Ishikawa (cell line): ENCODE measurements at regions not wholly inside any gene's neighbourhood (a gene's known extent, or its start where the extent isn't known, plus 50 kb on each side); places are given as distances from the start of the nearest gene placed in this dataset.

Experiments used
- CEBPB ChIP-seq: IDR thresholded peaks from 2 replicates; pipeline ENCODE4 v1.6.1; 2012
- CREB1 ChIP-seq: IDR thresholded peaks from 2 replicates; pipeline ENCODE4 v1.6.1; 2012; ENCODE audit warnings: low read depth
- EGR1 ChIP-seq: IDR thresholded peaks from 2 replicates; pipeline ENCODE4 v1.6.1; 2012
- EP300 ChIP-seq: IDR thresholded peaks from 2 replicates; pipeline ENCODE4 v1.6.1; 2012; ENCODE audit warnings: borderline replicate concordance
- FOXM1 ChIP-seq: IDR thresholded peaks from 2 replicates; pipeline ENCODE4 v1.6.1; 2012; ENCODE audit warnings: low read depth, borderline replicate concordance
- MAX ChIP-seq: IDR thresholded peaks from 2 replicates; pipeline ENCODE4 v1.6.1; 2012
- NFIC ChIP-seq: IDR thresholded peaks from 2 replicates; pipeline ENCODE4 v1.6.1; 2012
- RAD21 ChIP-seq: IDR thresholded peaks from 2 replicates; pipeline ENCODE4 v1.6.1; 2012; ENCODE audit warnings: low read depth
- TAF1 ChIP-seq: IDR thresholded peaks from 2 replicates; pipeline ENCODE4 v1.6.1; 2012; ENCODE audit warnings: low read depth, mild to moderate bottlenecking
- TCF12 ChIP-seq: IDR thresholded peaks from 2 replicates; pipeline ENCODE4 v1.6.1; 2012; ENCODE audit warnings: low read depth
- TEAD4 ChIP-seq: IDR thresholded peaks from 2 replicates; pipeline ENCODE4 v1.6.1; 2012
- YY1 ChIP-seq: IDR thresholded peaks from 2 replicates; pipeline ENCODE4 v1.6.1; 2012; ENCODE audit warnings: low read depth
- ZBTB7A ChIP-seq: IDR thresholded peaks from 2 replicates; pipeline ENCODE4 v1.6.1; 2012; ENCODE audit warnings: low read depth
- TF ChIP-seq, protein P1 (sequence below): IDR thresholded peaks from 2 replicates; pipeline ENCODE4 v1.6.1; 2012; ENCODE audit warnings: low read depth, mild to moderate bottlenecking
- TF ChIP-seq, protein P2 (sequence below): IDR thresholded peaks from 2 replicates; pipeline ENCODE4 v1.6.1; 2012

DNA sequence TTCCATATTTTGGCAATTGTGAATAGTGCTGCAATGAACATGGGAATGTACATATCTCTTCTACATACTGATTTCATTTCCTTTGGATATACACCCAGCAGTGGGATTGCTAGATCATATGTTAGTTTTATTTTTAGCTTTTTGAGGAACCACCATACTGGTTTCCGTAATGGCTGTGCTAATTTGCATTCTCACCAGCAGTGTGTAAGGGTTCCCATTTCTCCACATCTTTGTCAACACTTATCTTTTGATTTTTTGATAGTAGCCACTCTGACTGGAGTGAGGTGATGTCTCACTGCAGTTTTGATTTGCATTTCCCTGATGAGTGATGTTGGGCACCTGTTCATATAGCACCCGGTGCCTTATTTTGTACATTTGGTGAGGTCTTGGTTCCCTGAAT lies 519.6 kb downstream of the REEP3 start:
- TF ChIP-seq YY1 (no peak), TAF1 (no peak), ZBTB7A (no peak), CREB1 (no peak), RAD21 (no peak), CEBPB (no peak), FOXM1 (no peak), MAX (no peak), EP300 (no peak), TEAD4 (no peak), TCF12 (no peak), EGR1 (no peak), NFIC (no peak)
- TF ChIP-seq, protein P1, sequence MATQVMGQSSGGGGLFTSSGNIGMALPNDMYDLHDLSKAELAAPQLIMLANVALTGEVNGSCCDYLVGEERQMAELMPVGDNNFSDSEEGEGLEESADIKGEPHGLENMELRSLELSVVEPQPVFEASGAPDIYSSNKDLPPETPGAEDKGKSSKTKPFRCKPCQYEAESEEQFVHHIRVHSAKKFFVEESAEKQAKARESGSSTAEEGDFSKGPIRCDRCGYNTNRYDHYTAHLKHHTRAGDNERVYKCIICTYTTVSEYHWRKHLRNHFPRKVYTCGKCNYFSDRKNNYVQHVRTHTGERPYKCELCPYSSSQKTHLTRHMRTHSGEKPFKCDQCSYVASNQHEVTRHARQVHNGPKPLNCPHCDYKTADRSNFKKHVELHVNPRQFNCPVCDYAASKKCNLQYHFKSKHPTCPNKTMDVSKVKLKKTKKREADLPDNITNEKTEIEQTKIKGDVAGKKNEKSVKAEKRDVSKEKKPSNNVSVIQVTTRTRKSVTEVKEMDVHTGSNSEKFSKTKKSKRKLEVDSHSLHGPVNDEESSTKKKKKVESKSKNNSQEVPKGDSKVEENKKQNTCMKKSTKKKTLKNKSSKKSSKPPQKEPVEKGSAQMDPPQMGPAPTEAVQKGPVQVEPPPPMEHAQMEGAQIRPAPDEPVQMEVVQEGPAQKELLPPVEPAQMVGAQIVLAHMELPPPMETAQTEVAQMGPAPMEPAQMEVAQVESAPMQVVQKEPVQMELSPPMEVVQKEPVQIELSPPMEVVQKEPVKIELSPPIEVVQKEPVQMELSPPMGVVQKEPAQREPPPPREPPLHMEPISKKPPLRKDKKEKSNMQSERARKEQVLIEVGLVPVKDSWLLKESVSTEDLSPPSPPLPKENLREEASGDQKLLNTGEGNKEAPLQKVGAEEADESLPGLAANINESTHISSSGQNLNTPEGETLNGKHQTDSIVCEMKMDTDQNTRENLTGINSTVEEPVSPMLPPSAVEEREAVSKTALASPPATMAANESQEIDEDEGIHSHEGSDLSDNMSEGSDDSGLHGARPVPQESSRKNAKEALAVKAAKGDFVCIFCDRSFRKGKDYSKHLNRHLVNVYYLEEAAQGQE, result no peak
- TF ChIP-seq, protein P2, sequence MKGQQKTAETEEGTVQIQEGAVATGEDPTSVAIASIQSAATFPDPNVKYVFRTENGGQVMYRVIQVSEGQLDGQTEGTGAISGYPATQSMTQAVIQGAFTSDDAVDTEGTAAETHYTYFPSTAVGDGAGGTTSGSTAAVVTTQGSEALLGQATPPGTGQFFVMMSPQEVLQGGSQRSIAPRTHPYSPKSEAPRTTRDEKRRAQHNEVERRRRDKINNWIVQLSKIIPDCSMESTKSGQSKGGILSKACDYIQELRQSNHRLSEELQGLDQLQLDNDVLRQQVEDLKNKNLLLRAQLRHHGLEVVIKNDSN, result no peak

DNA sequence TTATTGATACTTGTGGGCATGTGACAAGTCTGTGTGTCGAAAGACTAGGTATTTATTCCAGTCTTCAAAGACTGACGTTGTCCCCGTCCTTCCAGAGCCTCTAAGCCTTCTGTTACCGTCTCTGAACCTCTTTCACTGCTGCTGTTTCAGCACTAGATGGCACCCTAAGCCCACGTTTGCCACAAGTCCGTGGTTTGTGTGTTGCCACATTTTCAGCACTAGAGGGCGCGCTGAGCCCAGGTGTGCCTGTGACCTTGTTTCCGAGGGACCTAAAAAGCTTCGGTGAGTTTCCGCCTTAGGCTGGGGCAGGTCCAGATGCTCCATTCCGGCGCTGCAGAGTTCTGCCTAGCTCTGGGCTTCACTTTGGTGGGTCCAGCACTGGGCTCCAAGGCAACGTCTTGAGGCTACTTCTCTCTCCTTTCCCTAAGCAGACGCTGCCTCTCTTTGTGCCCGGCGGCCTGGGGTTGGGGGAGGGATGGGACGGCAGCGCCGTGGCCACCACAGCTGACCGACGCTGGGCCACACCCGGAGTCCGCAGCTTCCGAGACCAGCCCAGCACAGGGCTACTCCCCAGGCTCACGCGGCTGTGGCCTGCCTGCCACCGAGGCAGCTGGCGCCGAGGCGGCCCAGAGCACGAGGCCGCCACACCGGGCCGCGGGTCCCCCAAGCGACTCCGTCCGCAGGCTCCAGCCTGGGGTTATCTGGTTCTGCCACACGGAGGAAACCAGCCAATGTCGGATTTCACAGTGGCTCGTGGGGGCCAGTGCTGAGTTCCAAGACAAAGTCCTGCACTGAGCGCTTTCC lies 520.2 kb downstream of the REEP3 start:
- no peak for TF ChIP-seq TCF12
- TF ChIP-seq RAD21, result peak; percentile 100
- TF ChIP-seq ZBTB7A, result no peak
- TF ChIP-seq TEAD4, result peak; percentile 80

- TF ChIP-seq FOXM1, result no peak
- no peak for TF ChIP-seq ZBTB7A
- TF ChIP-seq, protein P1, result no peak
- TF ChIP-seq EP300, result no peak
- no peak for TF ChIP-seq CREB1
- no peak for TF ChIP-seq RAD21
- TF ChIP-seq YY1, result no peak
- TF ChIP-seq MAX, result no peak
- TF ChIP-seq, protein P2, result no peak
- no peak for TF ChIP-seq TCF12
- no peak for TF ChIP-seq TAF1
- TF ChIP-seq EGR1, result no peak
Observed at GRCh38 chr10:64041989-64042490, 520.8 kb downstream of the REEP3 start.

DNA sequence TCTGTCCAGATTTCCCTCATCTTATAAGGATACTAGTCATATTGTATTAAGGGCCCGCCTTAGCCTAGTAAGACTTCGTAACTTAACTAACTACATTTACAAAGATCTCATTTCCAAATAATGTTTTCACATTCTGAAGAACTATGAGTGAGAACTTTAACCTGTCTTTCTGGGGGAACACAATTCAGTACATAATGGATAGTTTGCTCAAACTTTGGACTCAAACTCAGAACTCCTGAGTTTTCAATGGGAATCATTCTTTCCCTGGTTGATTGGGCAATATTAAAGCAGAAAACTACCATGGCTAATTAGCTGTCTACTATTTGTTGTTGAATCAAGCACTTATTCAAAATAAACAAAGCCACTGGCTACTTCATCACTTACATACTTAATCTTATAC lies 522.9 kb downstream of the REEP3 start:
- TF ChIP-seq, protein P1, result no peak
- TF ChIP-seq RAD21, result no peak
- TF ChIP-seq TCF12, result no peak
- no peak for TF ChIP-seq CEBPB

- TF ChIP-seq EGR1, result no peak
Observed at GRCh38 chr10:64054392-64054791, 533.2 kb downstream of the REEP3 start.
